A673 (cell line): ENCODE measurements at regions not wholly inside any gene's neighbourhood (a gene's known extent, or its start where the extent isn't known, plus 50 kb on each side); places are given as distances from the start of the nearest gene placed in this dataset.

Experiments
- BruUV-seq: library from RNA; stranded (reverse); fragments of 400-500 nt; replicated peaks from 2 replicates; lab custom pipeline; 2021; lab: Mats Ljungman, UMichigan
- CTCF ChIA-PET: fragments of 300-600 bp; sonication (Branson Sonifier 250); formaldehyde crosslinking; loops from one replicate; lab custom pipeline; 2022; ENCODE audit warnings: antibody characterized with exemption; lab: Charles Lee
- POLR2A ChIA-PET: fragments of 300-600 bp; sonication (Branson Sonifier 250); formaldehyde crosslinking; loops from one replicate; lab custom pipeline; 2022; ENCODE audit warnings: antibody characterized with exemption; ENCODE audit not compliant: low non-redundant PET; lab: Charles Lee
- DNase-seq: peaks from one replicate; pipeline ENCODE4 v3.0.0-alpha.2; 2015; ENCODE audit warnings: low spot score
- H3K27ac ChIP-seq: fragments of 200-600 bp; sonication (generic); 2 replicates; pipeline ENCODE4 v1.5.1; 2016; ENCODE audit warnings: mixed run types, low read depth, mild to moderate bottlenecking, mixed read lengths, antibody characterized with exemption, low read length; ENCODE audit not compliant: poor library complexity, severe bottlenecking
- H3K27me3 ChIP-seq: fragments of 200-600 bp; sonication (generic); replicated peaks from 2 replicates; pipeline ENCODE4 v1.6.1; 2017; ENCODE audit warnings: mixed run types, low read depth, mild to moderate bottlenecking, mixed read lengths, antibody characterized with exemption, low read length; ENCODE audit not compliant: insufficient read depth, poor library complexity
- H3K36me3 ChIP-seq: fragments of 200-600 bp; sonication (generic); 2 replicates; pipeline ENCODE4 v1.6.1; 2016; ENCODE audit warnings: mixed run types, mild to moderate bottlenecking, mixed read lengths, antibody characterized with exemption, low read length; ENCODE audit not compliant: insufficient read depth, poor library complexity, severe bottlenecking
- H3K4me1 ChIP-seq: fragments of 200-600 bp; sonication (generic); 2 replicates; pipeline ENCODE4 v1.6.1; 2017; ENCODE audit warnings: mixed run types, mild to moderate bottlenecking, mixed read lengths, antibody characterized with exemption, low read length; ENCODE audit not compliant: insufficient read depth, poor library complexity, severe bottlenecking
- H3K4me3 ChIP-seq: fragments of 200-600 bp; sonication (generic); 2 replicates; pipeline ENCODE4 v1.5.1; 2016; ENCODE audit warnings: low read depth, mixed run types, mild to moderate bottlenecking, mixed read lengths, low read length; ENCODE audit not compliant: poor library complexity, severe bottlenecking
- H3K9me3 ChIP-seq: fragments of 200-600 bp; sonication (generic); 2 replicates; pipeline ENCODE4 v1.6.1; 2016; ENCODE audit warnings: mixed run types, low read depth, mild to moderate bottlenecking, mixed read lengths, antibody characterized with exemption, low read length; ENCODE audit not compliant: poor library complexity, severe bottlenecking
- CTCF ChIP-seq: fragments of 300-800, 200-600 bp; sonication (generic); conservative IDR thresholded peaks from 2 replicates; pipeline ENCODE4 v1.5.1; 2017; ENCODE audit warnings: low read depth, mild to moderate bottlenecking, antibody characterized with exemption, low read length, moderate library complexity, mixed read lengths
- EZH2 ChIP-seq: fragments of 200-600 bp; sonication (generic); IDR thresholded peaks from 2 replicates; pipeline ENCODE4 v1.6.1; 2017; ENCODE audit warnings: borderline replicate concordance, low read depth, mild to moderate bottlenecking, mixed read lengths, antibody characterized with exemption, low read length; ENCODE audit not compliant: poor library complexity, severe bottlenecking
- intact Hi-C: fragments of 100-400 bp; cut with micrococcal nuclease; formaldehyde crosslinking; loops from one replicate; pipeline ENCODE4 v1.10.0; 2022; ENCODE audit not compliant: unreplicated experiment

DNA sequence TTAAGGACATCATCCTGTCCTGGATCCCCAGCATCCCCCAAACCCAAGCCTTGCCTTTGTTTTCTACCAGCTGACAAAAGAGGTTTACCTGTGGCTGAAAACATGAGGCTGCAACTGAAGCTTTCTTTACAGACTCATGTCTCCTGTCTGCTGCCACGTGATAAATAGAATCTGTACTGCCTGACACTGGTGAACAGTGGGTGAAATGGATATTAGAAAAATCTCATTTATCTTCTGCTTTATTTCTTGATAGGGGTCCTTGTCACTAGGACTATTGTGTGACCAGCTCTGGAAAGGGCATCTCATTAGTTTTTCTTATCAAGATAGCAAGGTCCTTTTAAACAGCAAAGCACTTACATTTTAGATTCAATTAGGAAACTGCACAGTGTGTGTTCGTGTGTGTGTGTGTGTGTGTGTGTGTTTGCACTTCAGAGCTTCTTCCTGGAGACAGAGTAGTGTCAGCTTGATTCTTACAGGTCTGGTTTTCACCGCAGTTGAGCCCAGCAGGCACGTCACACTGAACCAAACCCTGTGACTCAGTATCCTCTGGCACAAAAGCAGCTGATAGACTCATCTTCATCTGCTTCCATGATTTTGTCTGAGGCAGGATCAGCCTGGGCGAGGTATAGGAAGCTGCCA, 373.5 kb upstream of the CELF2 start:
- Histone ChIP-seq H3K9me3 (no peaks in the 10 kb centered on the region), H3K27me3 (no peaks in the 10 kb centered on the region), H3K36me3 (no peaks in the 10 kb centered on the region), H3K4me1 (no peaks in the 10 kb centered on the region), H3K27ac (no peak overlapping the region), H3K4me3 (no peak overlapping the region)
- intact Hi-C loops, result no loop called here
- POLR2A ChIA-PET, result no interaction called here
- DNase-seq, result no peak
- TF ChIP-seq CTCF (no peak), EZH2 (no peak)
- CTCF ChIA-PET, result interaction anchor here (0.7 kb wide), 1 partner anchor 16 kb away, joined by 3 read pairs; no protein-coding TSS in a partner anchor
- no TSS peak for BruUV-seq

GRCh38 chr10:10644676-10645385, 372.8 kb upstream of the CELF2 start:
- no peak for DNase-seq
- ChIA-PET POLR2A (no interaction called here), CTCF (interaction anchor here (0.7 kb wide), 1 partner anchor 17 kb away, joined by 3 read pairs; no protein-coding TSS in a partner anchor)
- H3K27me3 ChIP-seq, result no peaks in the 10 kb centered on the region
- H3K4me1 ChIP-seq, result no peaks in the 10 kb centered on the region
- H3K27ac ChIP-seq, result no peak overlapping the region
- TF ChIP-seq CTCF (no peak), EZH2 (no peak)
- no peaks in the 10 kb centered on the region for H3K9me3 ChIP-seq
- no peaks in the 10 kb centered on the region for H3K36me3 ChIP-seq
- no peak overlapping the region for H3K4me3 ChIP-seq
- BruUV-seq, result no TSS peak
- intact Hi-C loops, result no loop called here

DNA sequence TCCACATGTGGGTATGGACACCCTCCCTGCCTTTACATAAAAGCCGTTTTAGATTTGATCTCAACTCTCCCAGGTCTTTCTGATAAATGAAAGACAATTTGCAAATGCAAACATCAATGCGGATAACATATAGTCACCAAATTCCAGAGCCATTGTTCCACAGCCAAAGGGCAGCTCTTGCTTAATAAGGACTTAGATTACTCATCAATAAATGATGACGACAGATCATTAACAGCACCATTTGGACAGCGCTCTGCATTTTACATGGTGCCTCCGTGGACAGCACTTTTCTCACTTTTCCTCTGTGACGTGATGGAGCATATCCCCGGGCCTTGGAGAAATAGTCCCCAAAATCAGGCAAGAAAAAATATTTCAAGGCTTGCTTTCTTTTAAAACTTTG, 370.3 kb upstream of the CELF2 start:
- DNase-seq, result no peak
- no peaks in the 10 kb centered on the region for H3K4me1 ChIP-seq
- BruUV-seq, result no TSS peak
- ChIA-PET CTCF (no interaction called here), POLR2A (no interaction called here)
- H3K27ac ChIP-seq, result no peak overlapping the region
- H3K4me3 ChIP-seq, result no peak overlapping the region
- H3K9me3 ChIP-seq, result no peaks in the 10 kb centered on the region
- no peaks in the 10 kb centered on the region for H3K36me3 ChIP-seq
- H3K27me3 ChIP-seq, result no peaks in the 10 kb centered on the region
- intact Hi-C loops, result no loop called here
- TF ChIP-seq CTCF (no peak), EZH2 (no peak)
